Lower leg skin (tissue), 4 donors: ENCODE measurements at regions not wholly inside any gene's neighbourhood (a gene's known extent, or its start where the extent isn't known, plus 50 kb on each side); places are given as distances from the start of the nearest gene placed in this dataset.

Experiments used
- DNase-seq, 2 donors: peaks; one replicate each; pipeline ENCODE4 v3.0.0-alpha.2; 2019; ENCODE audit warnings: low spot score in 2 of 2
- H3K4me3 ChIP-seq: fragments of 200-600 bp; sonication (generic); 2 replicates; pipeline ENCODE4 v1.5.1; 2017; ENCODE audit warnings: mild to moderate bottlenecking, low read depth; ENCODE audit not compliant: poor library complexity, severe bottlenecking
- POLR2A ChIP-seq, 2 donors: fragments of 450-650 bp; IDR thresholded peaks; one replicate each; pipeline ENCODE4 v1.6.1; 2016 to 2017; ENCODE audit warnings: antibody characterized with exemption in 2 of 2, mild to moderate bottlenecking in 1 of 2, moderate library complexity in 1 of 2
- WGBS, 2 donors: methylation state at CpG; one replicate each; pipeline ENCODE4 v1.1.5; 2018; 5-methylcytosine and 5-hydroxymethylcytosine counted together
- intact Hi-C: fragments of 100-400 bp; cut with DNase I; formaldehyde crosslinking; loops from one replicate; pipeline ENCODE4 v1.15.0; 2023; ENCODE audit warnings: low total_unique reads
- TF ChIP-seq, protein P1 (sequence below), 3 donors: fragments of 450-650 bp; IDR thresholded peaks; one replicate each; pipeline ENCODE4 v1.5.1; 2016; ENCODE audit warnings: antibody characterized with exemption in 3 of 3, mild to moderate bottlenecking in 3 of 3, moderate library complexity in 2 of 3

DNA sequence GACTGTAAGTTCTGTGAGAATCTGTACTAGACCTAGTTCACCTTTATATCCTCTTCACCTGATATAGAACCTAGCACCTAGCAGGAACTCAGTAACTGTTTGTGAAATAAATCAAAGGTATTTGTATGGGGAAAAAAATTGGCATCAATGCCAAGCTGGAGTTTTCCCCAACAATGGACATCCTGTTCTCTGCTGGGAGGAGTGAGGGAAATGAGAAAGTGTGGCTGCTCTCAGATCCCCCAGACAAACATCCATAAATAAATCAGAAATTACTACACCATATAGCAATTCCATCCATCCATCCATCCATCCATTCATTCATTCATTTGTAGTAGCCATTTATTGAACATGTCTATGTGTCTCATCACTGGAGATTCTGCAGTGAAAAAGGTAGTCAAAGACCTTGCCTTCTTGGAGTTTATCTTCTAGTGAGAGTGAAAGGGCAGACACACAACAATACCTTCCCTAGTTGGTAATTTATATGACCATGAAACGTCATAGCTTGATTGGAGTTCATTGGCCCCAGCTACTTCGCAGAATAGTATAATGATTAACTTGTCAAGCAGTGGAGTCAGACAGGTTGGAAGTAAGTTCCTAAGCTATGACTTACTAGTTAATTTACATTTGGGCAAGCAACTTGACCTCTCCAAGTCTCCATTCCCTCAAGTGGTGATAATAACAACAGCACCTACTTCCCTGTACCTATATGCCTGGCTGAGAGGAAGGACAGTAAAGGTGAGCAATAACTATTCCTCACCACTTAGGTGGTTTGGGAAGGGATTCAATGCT lies 98.7 kb upstream of the KIT start:
- 80 to 88% methylated on average over 2 of the region's 2 CpGs for WGBS, 2 donors
- H3K4me3 ChIP-seq = no peak overlapping the region
- intact Hi-C loops = no loop called here
- no peak for DNase-seq
- TF ChIP-seq, protein P1, sequence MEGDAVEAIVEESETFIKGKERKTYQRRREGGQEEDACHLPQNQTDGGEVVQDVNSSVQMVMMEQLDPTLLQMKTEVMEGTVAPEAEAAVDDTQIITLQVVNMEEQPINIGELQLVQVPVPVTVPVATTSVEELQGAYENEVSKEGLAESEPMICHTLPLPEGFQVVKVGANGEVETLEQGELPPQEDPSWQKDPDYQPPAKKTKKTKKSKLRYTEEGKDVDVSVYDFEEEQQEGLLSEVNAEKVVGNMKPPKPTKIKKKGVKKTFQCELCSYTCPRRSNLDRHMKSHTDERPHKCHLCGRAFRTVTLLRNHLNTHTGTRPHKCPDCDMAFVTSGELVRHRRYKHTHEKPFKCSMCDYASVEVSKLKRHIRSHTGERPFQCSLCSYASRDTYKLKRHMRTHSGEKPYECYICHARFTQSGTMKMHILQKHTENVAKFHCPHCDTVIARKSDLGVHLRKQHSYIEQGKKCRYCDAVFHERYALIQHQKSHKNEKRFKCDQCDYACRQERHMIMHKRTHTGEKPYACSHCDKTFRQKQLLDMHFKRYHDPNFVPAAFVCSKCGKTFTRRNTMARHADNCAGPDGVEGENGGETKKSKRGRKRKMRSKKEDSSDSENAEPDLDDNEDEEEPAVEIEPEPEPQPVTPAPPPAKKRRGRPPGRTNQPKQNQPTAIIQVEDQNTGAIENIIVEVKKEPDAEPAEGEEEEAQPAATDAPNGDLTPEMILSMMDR (IDR thresholded peaks at IDR 0.05) = no peak
- no peak for TF ChIP-seq POLR2A (IDR thresholded peaks at IDR 0.05)

DNA sequence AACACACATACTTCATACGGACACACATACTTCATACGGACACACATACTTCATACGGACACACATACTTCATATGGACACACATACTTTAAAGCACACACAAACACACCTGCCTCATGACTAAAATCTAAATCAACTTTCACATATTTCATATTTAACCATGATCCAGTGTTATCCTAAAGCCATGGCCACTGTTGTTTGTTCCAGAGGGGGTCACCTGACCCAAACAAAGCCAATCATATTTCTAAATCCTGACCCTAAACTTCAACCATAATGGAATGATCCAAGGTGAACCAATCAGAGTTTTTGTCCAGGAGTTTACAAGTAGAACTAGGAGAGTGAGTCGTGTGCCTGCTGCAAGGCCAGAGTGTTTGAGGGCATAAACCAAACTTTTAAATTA lies 97.2 kb upstream of the KIT start:
- no peak overlapping the region for H3K4me3 ChIP-seq
- DNase-seq = no peak

DNA sequence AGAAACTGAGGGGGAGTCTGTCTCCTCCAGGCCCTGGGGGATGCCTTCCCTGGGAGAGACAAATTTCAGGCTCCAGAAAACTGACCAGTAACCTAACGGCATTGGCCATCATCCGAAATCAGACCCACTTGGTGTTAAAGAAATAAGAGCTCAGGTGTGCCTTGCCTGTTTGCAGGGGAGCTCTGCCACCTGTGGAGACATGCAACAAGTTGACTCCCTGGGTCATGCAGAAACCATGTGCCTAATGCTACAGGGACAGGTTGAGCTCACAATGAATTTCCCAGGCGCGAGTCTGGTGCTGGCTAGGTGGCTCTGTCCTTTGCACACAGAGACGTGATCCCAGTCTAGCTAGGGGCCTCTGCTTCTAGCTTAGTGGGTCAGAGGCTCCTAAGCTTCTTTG lies 95.8 kb upstream of the KIT start:
- WGBS, 2 donors = 89 to 90% methylated on average over 4 to 5 of the region's 5 CpGs
- no peak overlapping the region for H3K4me3 ChIP-seq
- intact Hi-C loops = no loop called here
- TF ChIP-seq, protein P1 (IDR thresholded peaks at IDR 0.05) = no peak
- no peak for TF ChIP-seq POLR2A (IDR thresholded peaks at IDR 0.05)
- DNase-seq = peak in 1 of 2 donors; percentile 5

More for the DNA sequence above, 97.2 kb upstream of the KIT start:
- WGBS, 2 donors = 68 to 81% methylated on average over 4 of the region's 4 CpGs
- TF ChIP-seq, protein P1 (IDR thresholded peaks at IDR 0.05) = no peak
- TF ChIP-seq POLR2A (IDR thresholded peaks at IDR 0.05) = no peak
- intact Hi-C loops = no loop called here

DNA sequence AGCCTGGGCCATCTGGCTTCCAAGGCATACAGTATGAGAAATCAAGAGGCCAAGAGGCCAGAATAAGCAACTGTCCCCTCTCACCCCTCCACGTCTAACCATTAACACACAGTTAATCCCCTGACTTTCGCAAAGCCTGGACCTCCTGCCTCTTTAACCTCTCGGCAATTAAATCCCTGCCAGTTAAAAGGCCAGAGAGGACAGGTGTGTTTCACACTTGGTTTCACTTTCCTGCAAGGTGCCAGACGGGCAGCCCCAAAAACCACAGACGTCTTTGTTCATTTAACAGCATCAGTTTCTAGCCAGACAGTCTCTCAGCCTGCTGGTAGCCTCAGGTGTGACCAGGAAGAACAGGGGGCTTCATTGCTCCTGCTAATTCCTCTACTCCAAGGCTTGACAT lies 91.1 kb upstream of the KIT start:
- DNase-seq = peak in 1 of 2 donors; percentile 68
- H3K4me3 ChIP-seq = no peak overlapping the region
- intact Hi-C loops = no loop called here
- TF ChIP-seq POLR2A (IDR thresholded peaks at IDR 0.05) = no peak
- TF ChIP-seq, protein P1 (IDR thresholded peaks at IDR 0.05) = no peak
- 70 to 73% methylated on average over 5 of the region's 5 CpGs for whole genome bisulfite sequencing, 2 donors

DNA sequence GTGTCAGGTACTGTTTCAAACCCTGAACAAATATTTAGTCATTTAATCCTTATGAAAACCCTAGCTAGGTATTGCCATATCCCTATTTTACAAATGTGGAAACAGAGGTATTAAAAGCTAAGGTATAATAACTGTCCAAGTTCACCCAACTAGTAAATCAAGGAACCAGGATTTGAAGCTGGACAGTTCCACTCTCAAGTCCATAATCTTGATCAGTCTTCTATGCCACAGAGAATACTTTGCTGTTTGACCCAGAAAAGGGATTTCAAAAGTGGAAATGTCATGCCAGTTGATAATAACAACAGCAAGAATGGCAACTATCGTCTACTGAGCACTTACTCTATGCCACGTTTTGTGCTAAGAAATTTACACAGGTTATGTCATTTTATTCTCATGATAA lies 90.4 kb upstream of the KIT start:
- no peak overlapping the region for H3K4me3 ChIP-seq
- intact Hi-C loops = no loop called here
- 84 to 87% methylated on average over 2 of the region's 2 CpGs for WGBS, 2 donors
- TF ChIP-seq, protein P1 (IDR thresholded peaks at IDR 0.05) = no peak
- no peak for TF ChIP-seq POLR2A (IDR thresholded peaks at IDR 0.05)
- DNase-seq = no peak

DNA sequence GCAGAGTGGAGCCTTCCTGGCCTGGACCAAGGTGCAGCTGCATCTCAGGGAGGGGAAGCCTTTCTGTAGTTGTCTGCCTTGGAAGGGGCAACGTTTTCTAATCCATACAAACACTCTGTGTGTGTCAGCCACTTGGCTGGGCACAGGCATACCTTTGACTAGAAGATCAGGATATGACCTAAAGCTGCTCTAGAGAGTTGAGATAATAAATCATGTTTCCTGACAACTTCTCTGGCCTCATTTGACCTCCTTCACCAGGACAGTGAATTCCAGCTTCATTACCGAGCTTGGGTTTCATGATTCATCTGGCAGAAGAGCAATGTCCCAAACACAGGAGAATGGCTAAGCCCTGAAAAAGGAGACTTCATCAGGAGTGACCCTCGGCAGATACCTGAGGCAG lies 89.6 kb upstream of the KIT start:
- 26 to 30% methylated on average over 3 of the region's 3 CpGs for WGBS, 2 donors
- no peak for TF ChIP-seq POLR2A (IDR thresholded peaks at IDR 0.05)
- TF ChIP-seq, protein P1 (IDR thresholded peaks at IDR 0.05) = no peak
- intact Hi-C loops = no loop called here

More for the DNA sequence above, 89.6 kb upstream of the KIT start:
- no peak overlapping the region for H3K4me3 ChIP-seq
- DNase-seq = no peak
